RWPE2 (cell line): ENCODE measurements at regions not wholly inside any gene's neighbourhood (a gene's known extent, or its start where the extent isn't known, plus 50 kb on each side); places are given as distances from the start of the nearest gene placed in this dataset.

Source experiments
- ATAC-seq: fragments of 200-7000 bp; cut with Tn5 transposase; 3 replicates; pipeline ENCODE4 v1.9.1; 2021; ENCODE audit warnings: low read depth
- DNase-seq: peaks from one replicate; pipeline ENCODE4 v3.0.0-alpha.2; 2020; ENCODE audit warnings: low spot score
- H3K27ac ChIP-seq: fragments of 450-650 bp; 2 replicates; pipeline ENCODE4 v1.5.1; 2017; ENCODE audit warnings: mild to moderate bottlenecking; ENCODE audit not compliant: poor library complexity, severe bottlenecking
- H3K27me3 ChIP-seq: fragments of 250-450 bp; sonication (Bioruptor Pico); 2 replicates; pipeline ENCODE4 v1.5.1; 2021; ENCODE audit warnings: mild to moderate bottlenecking, moderate library complexity; ENCODE audit not compliant: insufficient read depth, poor library complexity, severe bottlenecking
- H3K36me3 ChIP-seq: fragments of 250-450 bp; sonication (Bioruptor Pico); 2 replicates; pipeline ENCODE4 v1.5.1; 2020; ENCODE audit warnings: low read depth, mild to moderate bottlenecking, moderate library complexity
- H3K4me1 ChIP-seq: fragments of 250-450 bp; sonication (Bioruptor Pico); 2 replicates; pipeline ENCODE4 v1.5.1; 2021; ENCODE audit warnings: mild to moderate bottlenecking, moderate library complexity; ENCODE audit not compliant: insufficient read depth, poor library complexity, severe bottlenecking
- H3K4me3 ChIP-seq: fragments of 250-450 bp; sonication (Bioruptor Pico); 2 replicates; pipeline ENCODE4 v1.5.1; 2021; ENCODE audit warnings: mild to moderate bottlenecking, moderate library complexity; ENCODE audit not compliant: severe bottlenecking
- H3K9me3 ChIP-seq: fragments of 250-450 bp; sonication (Bioruptor Pico); 2 replicates; pipeline ENCODE4 v1.5.1; 2021; ENCODE audit warnings: mild to moderate bottlenecking, moderate library complexity; ENCODE audit not compliant: severe bottlenecking
- CTCF ChIP-seq: fragments of 450-650 bp; IDR thresholded peaks from one replicate; pipeline ENCODE4 v1.5.1; 2017; ENCODE audit warnings: mild to moderate bottlenecking, moderate library complexity; ENCODE audit not compliant: poor library complexity, severe bottlenecking

GRCh38 chr10:130737186-130737585 lies 574.3 kb downstream of the TCERG1L start:
- Histone ChIP-seq H3K4me3 (no peak overlapping the region), H3K9me3 (peaks cover 3% of the 10 kb centered on the region), H3K27ac (no peak overlapping the region), H3K4me1 (no peaks in the 10 kb centered on the region), H3K36me3 (no peaks in the 10 kb centered on the region), H3K27me3 (no peaks in the 10 kb centered on the region)
- DNase-seq: no peak
- no peak for TF ChIP-seq CTCF
- no peak for ATAC-seq

- no peaks in the 10 kb centered on the region for H3K27me3 ChIP-seq
- no peak overlapping the region for H3K4me3 ChIP-seq
- no peaks in the 10 kb centered on the region for H3K36me3 ChIP-seq
- no peak overlapping the region for H3K27ac ChIP-seq
- no peaks in the 10 kb centered on the region for H3K4me1 ChIP-seq
- peaks cover 3% of the 10 kb centered on the region for H3K9me3 ChIP-seq
- no peak for ATAC-seq
- no peak for DNase-seq
- TF ChIP-seq CTCF: no peak
Measured at GRCh38 chr10:130737621-130738020, 573.9 kb downstream of the TCERG1L start.

GRCh38 chr10:130739016-130739756 lies 572.3 kb downstream of the TCERG1L start:
- Histone ChIP-seq H3K4me3 (no peak overlapping the region), H3K36me3 (no peaks in the 10 kb centered on the region), H3K27me3 (no peaks in the 10 kb centered on the region), H3K9me3 (peaks cover 3% of the 10 kb centered on the region), H3K27ac (no peak overlapping the region), H3K4me1 (no peaks in the 10 kb centered on the region)
- TF ChIP-seq CTCF: no peak
- DNase-seq: no peak
- no peak for ATAC-seq

GRCh38 chr10:130739757-130740145 lies 571.8 kb downstream of the TCERG1L start:
- H3K4me1 ChIP-seq: no peaks in the 10 kb centered on the region
- peaks cover 3% of the 10 kb centered on the region for H3K9me3 ChIP-seq
- H3K27ac ChIP-seq: no peak overlapping the region
- ATAC-seq (no peak), DNase-seq (no peak)
- no peak overlapping the region for H3K4me3 ChIP-seq
- no peaks in the 10 kb centered on the region for H3K36me3 ChIP-seq
- no peak for TF ChIP-seq CTCF
- no peaks in the 10 kb centered on the region for H3K27me3 ChIP-seq

- no peak for ATAC-seq
- no peaks in the 10 kb centered on the region for H3K36me3 ChIP-seq
- no peak for TF ChIP-seq CTCF
- peaks cover 3% of the 10 kb centered on the region for H3K9me3 ChIP-seq
- H3K27ac ChIP-seq: no peak overlapping the region
- H3K27me3 ChIP-seq: no peaks in the 10 kb centered on the region
- H3K4me1 ChIP-seq: no peaks in the 10 kb centered on the region
- no peak for DNase-seq
- H3K4me3 ChIP-seq: no peak overlapping the region
Measured at GRCh38 chr10:130740166-130740565, 571.4 kb downstream of the TCERG1L start.
